Right atrium auricular region (tissue), 2 donors: ENCODE measurements at regions not wholly inside any gene's neighbourhood (a gene's known extent, or its start where the extent isn't known, plus 50 kb on each side); places are given as distances from the start of the nearest gene placed in this dataset.

Experiments used
- DNase-seq: peaks from one replicate; pipeline ENCODE4 v3.0.0-alpha.2; 2019; ENCODE audit warnings: low spot score
- H3K27ac ChIP-seq, 2 donors: fragments of 200-600 bp; sonication (generic); 1 replicate in 1 of 2; 2 replicates in 1 of 2; pipeline ENCODE4 v1.5.1; 2016 to 2019
- H3K27me3 ChIP-seq, 2 donors: fragments of 200-600 bp; sonication (generic); one replicate each; pipeline versions ENCODE4 v1.5.1 to v1.6.0; 2017 to 2019
- H3K36me3 ChIP-seq: fragments of 200-600 bp; sonication (generic); one replicate; pipeline ENCODE4 v1.5.1; 2016
- H3K4me1 ChIP-seq, 2 donors: fragments of 200-600 bp; sonication (generic); one replicate each; pipeline versions ENCODE4 v1.5.1 to v1.6.0; 2017 to 2019
- H3K4me3 ChIP-seq, 2 donors: fragments of 200-600 bp; sonication (generic); 1 replicate in 1 of 2; 2 replicates in 1 of 2; pipeline ENCODE4 v1.5.1; 2017 to 2019; ENCODE audit warnings: mild to moderate bottlenecking in 1 of 2, moderate library complexity in 1 of 2
- H3K9me3 ChIP-seq, 2 donors: fragments of 200-600 bp; sonication (generic); one replicate each; pipeline ENCODE4 v1.5.1; 2019
- TF ChIP-seq, protein P1 (sequence below), 2 donors: fragments of 200-600 bp; sonication (generic); IDR thresholded peaks; one replicate each; pipeline ENCODE4 v1.5.1; 2019; ENCODE audit warnings: antibody characterized with exemption in 2 of 2

DNA sequence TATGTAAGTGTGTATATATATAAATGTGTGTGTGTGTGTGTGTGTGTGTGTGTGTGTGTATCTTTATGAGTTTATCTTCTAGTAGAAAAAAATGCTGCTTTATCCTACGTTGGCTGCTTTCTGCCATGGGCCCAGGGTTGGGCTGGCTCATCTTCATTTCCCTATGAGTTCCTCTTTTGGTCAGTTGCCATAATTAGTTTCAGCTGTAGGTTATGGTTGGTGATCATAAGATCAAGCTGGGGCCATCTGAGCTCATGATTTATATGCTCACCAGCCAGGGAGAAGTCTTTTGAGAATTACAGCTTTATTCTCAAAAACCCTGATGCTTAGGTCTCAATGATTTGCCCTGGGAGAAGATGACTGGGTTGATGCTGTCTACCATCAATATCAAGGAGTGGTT lies 775.8 kb upstream of the ARPP21 start:
- DNase-seq, result no peak
- H3K4me3 ChIP-seq, result no peak overlapping the region
- H3K4me1 ChIP-seq, result no peaks in the 10 kb centered on the region
- no peaks in the 10 kb centered on the region for H3K27me3 ChIP-seq
- TF ChIP-seq, protein P1, sequence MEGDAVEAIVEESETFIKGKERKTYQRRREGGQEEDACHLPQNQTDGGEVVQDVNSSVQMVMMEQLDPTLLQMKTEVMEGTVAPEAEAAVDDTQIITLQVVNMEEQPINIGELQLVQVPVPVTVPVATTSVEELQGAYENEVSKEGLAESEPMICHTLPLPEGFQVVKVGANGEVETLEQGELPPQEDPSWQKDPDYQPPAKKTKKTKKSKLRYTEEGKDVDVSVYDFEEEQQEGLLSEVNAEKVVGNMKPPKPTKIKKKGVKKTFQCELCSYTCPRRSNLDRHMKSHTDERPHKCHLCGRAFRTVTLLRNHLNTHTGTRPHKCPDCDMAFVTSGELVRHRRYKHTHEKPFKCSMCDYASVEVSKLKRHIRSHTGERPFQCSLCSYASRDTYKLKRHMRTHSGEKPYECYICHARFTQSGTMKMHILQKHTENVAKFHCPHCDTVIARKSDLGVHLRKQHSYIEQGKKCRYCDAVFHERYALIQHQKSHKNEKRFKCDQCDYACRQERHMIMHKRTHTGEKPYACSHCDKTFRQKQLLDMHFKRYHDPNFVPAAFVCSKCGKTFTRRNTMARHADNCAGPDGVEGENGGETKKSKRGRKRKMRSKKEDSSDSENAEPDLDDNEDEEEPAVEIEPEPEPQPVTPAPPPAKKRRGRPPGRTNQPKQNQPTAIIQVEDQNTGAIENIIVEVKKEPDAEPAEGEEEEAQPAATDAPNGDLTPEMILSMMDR (IDR thresholded peaks at IDR 0.05), result no peak
- no peaks in the 10 kb centered on the region for H3K9me3 ChIP-seq
- no peaks in the 10 kb centered on the region for H3K36me3 ChIP-seq
- H3K27ac ChIP-seq, result no peak overlapping the region

DNA sequence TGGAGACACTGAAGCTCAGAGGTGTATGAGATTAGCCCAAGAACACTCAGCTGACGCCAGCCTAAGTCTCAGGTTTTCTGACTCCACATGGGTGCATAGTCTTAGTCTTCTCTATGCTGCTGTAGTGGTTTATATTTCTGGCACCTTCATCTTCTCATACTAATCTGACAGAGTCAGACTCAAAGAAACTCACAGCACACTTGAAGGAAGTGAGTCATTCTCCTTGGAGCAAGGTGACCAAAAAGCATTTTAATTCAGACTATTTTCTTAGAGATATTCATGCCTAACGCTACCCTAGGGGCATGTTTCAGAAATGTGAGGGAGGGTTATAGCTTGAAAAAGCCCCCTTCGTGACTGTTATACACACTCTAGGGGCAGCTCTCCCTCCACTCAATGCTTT lies 775.3 kb upstream of the ARPP21 start:
- no peak for DNase-seq
- TF ChIP-seq, protein P1 (IDR thresholded peaks at IDR 0.05), result no peak
- no peaks in the 10 kb centered on the region for H3K27me3 ChIP-seq
- H3K9me3 ChIP-seq, result no peaks in the 10 kb centered on the region
- no peak overlapping the region for H3K27ac ChIP-seq
- no peaks in the 10 kb centered on the region for H3K36me3 ChIP-seq
- H3K4me3 ChIP-seq, result no peak overlapping the region
- H3K4me1 ChIP-seq, result no peaks in the 10 kb centered on the region

DNA sequence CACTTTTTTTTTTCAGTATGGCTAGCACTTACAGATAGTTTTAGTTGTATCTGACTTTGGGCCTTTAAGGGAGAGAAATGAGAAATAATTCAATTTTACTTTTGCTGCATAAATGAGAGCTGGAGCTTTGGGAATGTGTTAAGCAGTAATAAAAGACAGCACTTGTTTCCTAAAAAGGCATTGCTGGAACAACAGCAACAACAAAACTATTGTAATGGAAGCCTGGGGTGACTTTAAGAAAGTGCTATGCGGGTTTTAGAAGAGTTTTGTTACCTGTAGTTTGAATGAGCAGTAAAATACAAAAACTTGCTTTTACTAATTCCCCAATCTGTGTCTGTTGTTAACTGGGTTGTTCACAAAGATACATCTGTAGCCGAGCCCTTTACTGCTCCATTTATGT lies 774.0 kb upstream of the ARPP21 start:
- no peak for DNase-seq
- TF ChIP-seq, protein P1 (IDR thresholded peaks at IDR 0.05), result no peak
- Histone ChIP-seq H3K4me3 (no peak overlapping the region), H3K27ac (no peak overlapping the region), H3K27me3 (no peaks in the 10 kb centered on the region), H3K9me3 (no peaks in the 10 kb centered on the region), H3K4me1 (no peaks in the 10 kb centered on the region), H3K36me3 (no peaks in the 10 kb centered on the region)

DNA sequence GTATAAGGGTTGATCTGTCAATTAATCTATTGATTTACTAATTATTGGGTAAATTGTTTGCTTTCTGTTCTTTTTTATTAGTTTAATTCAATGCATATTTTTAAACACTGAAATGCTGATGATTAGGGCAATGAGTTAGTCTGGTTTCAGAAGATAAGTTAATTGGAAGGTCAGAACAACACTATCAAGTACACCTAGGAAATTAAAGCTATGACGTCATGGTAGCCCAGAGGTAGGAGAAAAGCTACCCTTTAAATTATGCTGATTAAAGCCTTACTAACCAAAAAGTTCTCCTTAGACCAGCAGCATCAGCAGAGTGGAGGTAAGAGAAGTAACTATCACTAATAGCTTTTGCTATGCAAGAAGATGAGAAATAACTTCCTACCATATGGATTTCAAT lies 770.4 kb upstream of the ARPP21 start:
- Histone ChIP-seq H3K9me3 (no peaks in the 10 kb centered on the region), H3K27me3 (no peaks in the 10 kb centered on the region), H3K4me1 (no peaks in the 10 kb centered on the region), H3K36me3 (no peaks in the 10 kb centered on the region), H3K27ac (no peak overlapping the region), H3K4me3 (no peak overlapping the region)
- no peak for DNase-seq
- TF ChIP-seq, protein P1 (IDR thresholded peaks at IDR 0.05), result no peak

DNA sequence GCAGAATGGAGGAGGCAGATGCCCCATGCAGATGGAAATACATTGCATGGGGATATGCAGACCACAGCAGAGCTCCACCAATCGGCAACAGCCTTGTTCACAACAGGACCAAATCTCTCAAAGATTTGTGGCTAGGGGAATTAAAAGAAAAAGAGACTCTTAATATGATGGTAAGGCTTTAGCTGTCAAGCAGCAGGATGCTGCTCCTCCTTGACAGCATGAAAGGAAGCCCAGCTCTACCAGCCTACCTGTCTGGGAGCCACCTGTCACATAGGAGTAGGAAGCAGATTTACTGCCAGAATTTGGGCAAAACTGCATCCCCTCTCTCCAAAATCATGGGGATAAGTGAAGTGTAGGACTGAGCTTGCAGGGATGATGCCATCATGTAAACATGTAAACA lies 769.6 kb upstream of the ARPP21 start:
- Histone ChIP-seq H3K36me3 (no peaks in the 10 kb centered on the region), H3K4me3 (no peak overlapping the region), H3K27me3 (no peaks in the 10 kb centered on the region), H3K9me3 (no peaks in the 10 kb centered on the region), H3K27ac (no peak overlapping the region), H3K4me1 (no peaks in the 10 kb centered on the region)
- TF ChIP-seq, protein P1 (IDR thresholded peaks at IDR 0.05), result no peak
- DNase-seq, result no peak

DNA sequence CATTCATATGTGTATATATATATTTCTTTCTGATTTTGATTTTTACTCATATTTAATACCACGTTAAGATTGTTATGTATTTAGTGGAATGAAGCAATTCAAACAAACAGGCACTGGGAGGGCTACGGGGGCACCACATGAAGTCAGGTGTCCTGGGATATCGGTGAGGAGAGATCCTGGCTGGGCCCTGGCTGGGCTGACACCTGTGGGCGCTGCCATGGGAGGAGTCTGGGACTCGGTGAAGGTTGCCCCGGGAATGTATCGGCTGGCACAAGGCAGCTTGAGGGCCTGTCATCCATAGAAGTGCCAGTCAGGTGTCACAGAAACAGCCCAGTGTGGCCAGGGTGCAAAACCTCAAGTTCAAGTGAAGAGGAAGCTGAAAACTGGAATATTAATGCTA lies 766.9 kb upstream of the ARPP21 start:
- no peaks in the 10 kb centered on the region for H3K9me3 ChIP-seq
- DNase-seq, result no peak
- no peak overlapping the region for H3K4me3 ChIP-seq
- no peaks in the 10 kb centered on the region for H3K27me3 ChIP-seq
- TF ChIP-seq, protein P1 (IDR thresholded peaks at IDR 0.05), result no peak
- H3K36me3 ChIP-seq, result no peaks in the 10 kb centered on the region
- no peak overlapping the region for H3K27ac ChIP-seq
- no peaks in the 10 kb centered on the region for H3K4me1 ChIP-seq
